ENCODE measurements at regions not wholly inside any gene's neighbourhood (a gene's known extent, or its start where the extent isn't known, plus 50 kb on each side); places are given as distances from the start of the nearest gene placed in this dataset.

DNA sequence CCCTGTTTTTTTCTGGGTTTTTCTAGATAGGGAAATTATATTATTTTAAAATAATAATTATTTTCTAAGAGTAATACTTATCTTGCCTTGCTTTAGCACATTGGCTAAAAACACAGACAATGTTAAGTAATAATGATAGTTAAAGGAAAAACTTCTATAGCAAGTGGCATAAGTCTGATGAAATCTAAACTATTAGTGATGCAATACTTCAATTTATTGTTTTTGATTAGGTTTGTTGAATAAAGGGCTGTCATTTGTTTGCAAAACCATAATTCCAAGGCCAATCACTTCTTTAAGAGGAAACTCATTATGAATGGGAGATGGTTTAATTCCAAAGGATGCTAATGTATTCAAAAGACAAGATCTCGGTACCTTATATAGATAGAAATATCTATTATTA lies 293.8 kb upstream of the FBXL7 start:
- no peaks in the 10 kb centered on the region for H3K9me3 ChIP-seq
- H3K4me3 ChIP-seq: no peak overlapping the region
- DNase-seq (no peak), ATAC-seq (ENCODE audit: low FRiP score in 2 of 2) (no peak)
- TF ChIP-seq, protein P1, sequence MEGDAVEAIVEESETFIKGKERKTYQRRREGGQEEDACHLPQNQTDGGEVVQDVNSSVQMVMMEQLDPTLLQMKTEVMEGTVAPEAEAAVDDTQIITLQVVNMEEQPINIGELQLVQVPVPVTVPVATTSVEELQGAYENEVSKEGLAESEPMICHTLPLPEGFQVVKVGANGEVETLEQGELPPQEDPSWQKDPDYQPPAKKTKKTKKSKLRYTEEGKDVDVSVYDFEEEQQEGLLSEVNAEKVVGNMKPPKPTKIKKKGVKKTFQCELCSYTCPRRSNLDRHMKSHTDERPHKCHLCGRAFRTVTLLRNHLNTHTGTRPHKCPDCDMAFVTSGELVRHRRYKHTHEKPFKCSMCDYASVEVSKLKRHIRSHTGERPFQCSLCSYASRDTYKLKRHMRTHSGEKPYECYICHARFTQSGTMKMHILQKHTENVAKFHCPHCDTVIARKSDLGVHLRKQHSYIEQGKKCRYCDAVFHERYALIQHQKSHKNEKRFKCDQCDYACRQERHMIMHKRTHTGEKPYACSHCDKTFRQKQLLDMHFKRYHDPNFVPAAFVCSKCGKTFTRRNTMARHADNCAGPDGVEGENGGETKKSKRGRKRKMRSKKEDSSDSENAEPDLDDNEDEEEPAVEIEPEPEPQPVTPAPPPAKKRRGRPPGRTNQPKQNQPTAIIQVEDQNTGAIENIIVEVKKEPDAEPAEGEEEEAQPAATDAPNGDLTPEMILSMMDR (IDR thresholded peaks at IDR 0.05): no peak
- TF ChIP-seq POLR2AphosphoS5 (IDR thresholded peaks at IDR 0.05) (no peak), EP300 (IDR thresholded peaks at IDR 0.05) (no peak), POLR2A (IDR thresholded peaks at IDR 0.05) (no peak)
- no peaks in the 10 kb centered on the region for H3K4me1 ChIP-seq
- no peak overlapping the region for H3K27ac ChIP-seq
- 88 to 89% methylated on average over 1 of the region's 1 CpG for WGBS, 2 donors
- no peaks in the 10 kb centered on the region for H3K36me3 ChIP-seq
- H3K27me3 ChIP-seq: no peaks in the 10 kb centered on the region

DNA sequence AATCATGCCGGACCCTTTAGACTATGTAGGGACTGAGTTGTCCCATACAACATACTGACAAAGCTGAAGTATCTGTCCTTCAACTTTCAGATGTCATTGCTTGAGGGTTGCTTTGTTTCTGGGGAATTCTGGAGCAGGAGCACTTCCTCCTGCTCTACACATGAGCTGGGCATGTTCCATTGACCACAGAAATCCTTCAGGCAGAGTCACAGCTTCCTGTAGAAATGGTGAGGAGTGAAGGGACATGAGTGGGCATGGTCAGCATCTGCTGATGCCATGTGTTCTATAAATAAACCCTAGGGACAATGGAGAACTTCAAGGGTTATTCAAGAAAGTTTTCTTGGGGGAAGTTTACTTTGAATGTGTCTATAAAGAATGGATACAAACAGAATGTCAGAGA lies 296.6 kb upstream of the FBXL7 start:
- ATAC-seq (ENCODE audit: low FRiP score in 2 of 2) (no peak), DNase-seq (no peak)
- no peaks in the 10 kb centered on the region for H3K27me3 ChIP-seq
- H3K36me3 ChIP-seq: no peaks in the 10 kb centered on the region
- H3K9me3 ChIP-seq: no peaks in the 10 kb centered on the region
- no peak for TF ChIP-seq POLR2A (IDR thresholded peaks at IDR 0.05)
- no peak for TF ChIP-seq POLR2AphosphoS5 (IDR thresholded peaks at IDR 0.05)
- TF ChIP-seq, protein P1 (IDR thresholded peaks at IDR 0.05): no peak
- no peak for TF ChIP-seq EP300 (IDR thresholded peaks at IDR 0.05)
- no peak overlapping the region for H3K27ac ChIP-seq
- H3K4me3 ChIP-seq: no peak overlapping the region
- 94 to 97% methylated on average over 1 of the region's 1 CpG for WGBS, 2 donors
- H3K4me1 ChIP-seq: no peaks in the 10 kb centered on the region

- no peaks in the 10 kb centered on the region for H3K9me3 ChIP-seq
- DNase-seq: no peak
- no peaks in the 10 kb centered on the region for H3K36me3 ChIP-seq
- no peaks in the 10 kb centered on the region for H3K27me3 ChIP-seq
- H3K4me1 ChIP-seq: no peaks in the 10 kb centered on the region
- 57 to 59% methylated on average over 2 of the region's 2 CpGs for WGBS, 2 donors
- TF ChIP-seq, protein P1 (IDR thresholded peaks at IDR 0.05): no peak
- TF ChIP-seq POLR2A (IDR thresholded peaks at IDR 0.05): no peak
- no peak for TF ChIP-seq POLR2AphosphoS5 (IDR thresholded peaks at IDR 0.05)
- TF ChIP-seq EP300 (IDR thresholded peaks at IDR 0.05): no peak
- ATAC-seq (ENCODE audit: low FRiP score in 2 of 2): no peak
- no peak overlapping the region for H3K27ac ChIP-seq
- H3K4me3 ChIP-seq: no peak overlapping the region
Measured at GRCh38 chr5:15191012-15191411, 309.0 kb upstream of the FBXL7 start.

- no peaks in the 10 kb centered on the region for H3K27me3 ChIP-seq
- H3K9me3 ChIP-seq: no peaks in the 10 kb centered on the region
- 72 to 85% methylated on average over 1 of the region's 1 CpG for WGBS, 2 donors
- H3K27ac ChIP-seq: no peak overlapping the region
- no peaks in the 10 kb centered on the region for H3K4me1 ChIP-seq
- no peak overlapping the region for H3K4me3 ChIP-seq
- DNase-seq (no peak), ATAC-seq (ENCODE audit: low FRiP score in 2 of 2) (no peak)
- H3K36me3 ChIP-seq: no peaks in the 10 kb centered on the region
- TF ChIP-seq POLR2AphosphoS5 (IDR thresholded peaks at IDR 0.05) (no peak), POLR2A (IDR thresholded peaks at IDR 0.05) (no peak), EP300 (IDR thresholded peaks at IDR 0.05) (no peak)
- TF ChIP-seq, protein P1 (IDR thresholded peaks at IDR 0.05): no peak
Measured at GRCh38 chr5:15183520-15183919, 311.9 kb upstream of the ANKH start.

- no peak for DNase-seq
- Histone ChIP-seq H3K36me3 (no peaks in the 10 kb centered on the region), H3K27ac (no peak overlapping the region), H3K4me1 (no peaks in the 10 kb centered on the region), H3K9me3 (peaks cover 0 to 6% (median 0%) of the 10 kb centered on the region in 4 donors), H3K27me3 (no peaks in the 10 kb centered on the region), H3K4me3 (no peak overlapping the region)
- no peak for TF ChIP-seq EP300 (IDR thresholded peaks at IDR 0.05)
- TF ChIP-seq POLR2AphosphoS5 (IDR thresholded peaks at IDR 0.05): no peak
- no peak for TF ChIP-seq POLR2A (IDR thresholded peaks at IDR 0.05)
- TF ChIP-seq, protein P1 (IDR thresholded peaks at IDR 0.05): no peak
- WGBS, 2 donors: 88 to 91% methylated on average over 1 of the region's 1 CpG
- no peak for ATAC-seq (ENCODE audit: low FRiP score in 2 of 2)
Measured at GRCh38 chr5:15170173-15170572, 298.6 kb upstream of the ANKH start.

All from upper lobe of left lung (tissue), 6 donors.